Left lung (tissue), 4 donors: ENCODE measurements at regions not wholly inside any gene's neighbourhood (a gene's known extent, or its start where the extent isn't known, plus 50 kb on each side); places are given as distances from the start of the nearest gene placed in this dataset.

Source experiments
- ATAC-seq: fragments of 200-7000 bp; cut with Tn5 transposase; one replicate; pipeline ENCODE4 v1.9.1; 2020; ENCODE audit warnings: moderate library complexity
- DNase-seq, 4 donors: peaks; one replicate each; pipeline ENCODE4 v3.0.0-alpha.2; 2013 to 2020
- H3K27ac ChIP-seq, 2 donors: fragments of 200-600 bp; sonication (generic) in 1 of 2; one replicate each; pipeline versions ENCODE4 v1.5.0 to v1.8.0; 2020 to 2021
- H3K27me3 ChIP-seq, 2 donors: fragments of 200-600 bp; sonication (generic) in 1 of 2; one replicate each; pipeline versions ENCODE4 v1.5.0 to v1.8.0; 2020 to 2021
- H3K36me3 ChIP-seq, 2 donors: fragments of 200-600 bp; sonication (generic) in 1 of 2; one replicate each; pipeline versions ENCODE4 v1.5.0 to v1.8.0; 2020 to 2021
- H3K4me1 ChIP-seq, 2 donors: fragments of 200-600 bp; one replicate each; pipeline ENCODE4 v1.8.0; 2021
- H3K4me3 ChIP-seq, 2 donors: fragments of 200-600 bp; sonication (generic) in 1 of 2; one replicate each; pipeline versions ENCODE4 v1.5.0 to v1.8.0; 2020 to 2021; ENCODE audit warnings: mild to moderate bottlenecking in 1 of 2
- H3K9me3 ChIP-seq, 2 donors: fragments of 200-600 bp; sonication (generic) in 1 of 2; one replicate each; pipeline versions ENCODE4 v1.5.0 to v1.8.0; 2020 to 2021
- CTCF ChIP-seq, 2 donors: fragments of 200-600 bp; sonication (generic) in 1 of 2; IDR thresholded peaks; one replicate each; pipeline versions ENCODE4 v1.5.0 to v1.8.0; 2021; ENCODE audit warnings: antibody characterized with exemption in 2 of 2
- intact Hi-C, 2 donors: fragments of 100-400 bp; cut with DNase I; formaldehyde crosslinking; loops; one replicate each; pipeline versions ENCODE4 v1.11.2 to v1.14.2; 2022
- donor health status: DM: no; HTN: yes; CAD: no.
- donor health status: DM: no; HTN: no; CAD: no.

GRCh38 chr14:62329427-62329826, 567.2 kb downstream of the SNAPC1 start:
- intact Hi-C loops: no loop called here
- Histone ChIP-seq H3K36me3 (no peaks in the 10 kb centered on the region), H3K4me3 (no peak overlapping the region), H3K27me3 (no peaks in the 10 kb centered on the region), H3K4me1 (no peaks in the 10 kb centered on the region), H3K27ac (no peak overlapping the region), H3K9me3 (peaks cover 0 to 39% of the 10 kb centered on the region in 2 donors)
- no peak for TF ChIP-seq CTCF (IDR thresholded peaks at IDR 0.05)
- ATAC-seq (no peak), DNase-seq (no peak)

GRCh38 chr14:62347562-62348011, 585.4 kb downstream of the SNAPC1 start:
- Histone ChIP-seq H3K4me1 (no peaks in the 10 kb centered on the region), H3K27ac (no peak overlapping the region)
- no peak for ATAC-seq

GRCh38 chr14:62357362-62357761, 595.1 kb downstream of the SNAPC1 start:
- no peak for ATAC-seq
- Histone ChIP-seq H3K36me3 (no peaks in the 10 kb centered on the region), H3K27ac (no peak overlapping the region), H3K4me3 (no peak overlapping the region), H3K4me1 (no peaks in the 10 kb centered on the region), H3K9me3 (peaks cover 6 to 54% of the 10 kb centered on the region in 2 donors), H3K27me3 (no peaks in the 10 kb centered on the region)
- no peak for TF ChIP-seq CTCF (IDR thresholded peaks at IDR 0.05)
- intact Hi-C loops: no loop called here
- no peak for DNase-seq

More at GRCh38 chr14:62347562-62348011, 585.4 kb downstream of the SNAPC1 start:
- H3K27me3 ChIP-seq: no peaks in the 10 kb centered on the region
- no peak for TF ChIP-seq CTCF (IDR thresholded peaks at IDR 0.05)
- no peak overlapping the region for H3K4me3 ChIP-seq
- H3K36me3 ChIP-seq: no peaks in the 10 kb centered on the region
- H3K9me3 ChIP-seq: peaks cover 4 to 14% of the 10 kb centered on the region in 2 donors
- no peak for DNase-seq
- intact Hi-C loops: no loop called here

GRCh38 chr14:62364161-62364560, 601.9 kb downstream of the SNAPC1 start:
- ATAC-seq: no peak
- intact Hi-C loops: no loop called here
- no peaks in the 10 kb centered on the region for H3K4me1 ChIP-seq

GRCh38 chr14:62364800-62365280, 602.6 kb downstream of the SNAPC1 start:
- ATAC-seq: no peak
- Histone ChIP-seq H3K4me1 (no peaks in the 10 kb centered on the region), H3K9me3 (no peaks in the 10 kb centered on the region), H3K27ac (no peak overlapping the region), H3K36me3 (no peaks in the 10 kb centered on the region), H3K4me3 (no peak overlapping the region), H3K27me3 (no peaks in the 10 kb centered on the region)
- TF ChIP-seq CTCF (IDR thresholded peaks at IDR 0.05): no peak
- DNase-seq: no peak
- intact Hi-C loops: no loop called here

More at GRCh38 chr14:62364161-62364560, 601.9 kb downstream of the SNAPC1 start:
- no peak overlapping the region for H3K27ac ChIP-seq
- no peaks in the 10 kb centered on the region for H3K9me3 ChIP-seq
- no peak overlapping the region for H3K4me3 ChIP-seq
- DNase-seq: no peak
- no peaks in the 10 kb centered on the region for H3K27me3 ChIP-seq
- TF ChIP-seq CTCF (IDR thresholded peaks at IDR 0.05): no peak
- no peaks in the 10 kb centered on the region for H3K36me3 ChIP-seq
